GM18858 (cell line): ENCODE measurements at regions not wholly inside any gene's neighbourhood (a gene's known extent, or its start where the extent isn't known, plus 50 kb on each side); places are given as distances from the start of the nearest gene placed in this dataset.
"Not testable (repeated sequence)": the region's sequence is repeated elsewhere in the genome, so short reads cannot be mapped to it uniquely, and the experiment has no call there.

Source experiments
- ATAC-seq: cut with Tn5 transposase; IDR thresholded peaks from one replicate; pipeline ENCODE4 v1.9.1; 2021; ENCODE audit not compliant: unreplicated experiment

DNA sequence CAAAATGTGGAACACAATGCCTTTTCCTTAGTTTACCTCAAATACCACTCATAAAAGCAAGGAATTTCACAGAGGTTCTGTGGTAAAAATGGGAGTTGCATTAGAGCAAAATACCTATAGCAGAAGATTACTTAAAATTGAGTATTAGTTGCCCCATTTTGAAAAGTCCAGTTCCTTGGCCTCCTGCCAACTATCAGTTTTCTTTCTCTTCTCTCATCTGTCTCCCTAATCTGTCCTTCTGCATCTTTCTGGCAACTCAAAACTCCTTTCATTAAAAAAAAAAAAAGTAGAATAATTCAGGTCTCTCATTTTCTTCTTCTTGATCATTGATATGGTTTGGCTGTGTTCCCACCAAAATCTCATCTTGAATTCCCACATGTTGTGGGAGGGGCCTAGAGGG, 127.3 kb downstream of the ATP23 start:
- no peak for ATAC-seq

DNA sequence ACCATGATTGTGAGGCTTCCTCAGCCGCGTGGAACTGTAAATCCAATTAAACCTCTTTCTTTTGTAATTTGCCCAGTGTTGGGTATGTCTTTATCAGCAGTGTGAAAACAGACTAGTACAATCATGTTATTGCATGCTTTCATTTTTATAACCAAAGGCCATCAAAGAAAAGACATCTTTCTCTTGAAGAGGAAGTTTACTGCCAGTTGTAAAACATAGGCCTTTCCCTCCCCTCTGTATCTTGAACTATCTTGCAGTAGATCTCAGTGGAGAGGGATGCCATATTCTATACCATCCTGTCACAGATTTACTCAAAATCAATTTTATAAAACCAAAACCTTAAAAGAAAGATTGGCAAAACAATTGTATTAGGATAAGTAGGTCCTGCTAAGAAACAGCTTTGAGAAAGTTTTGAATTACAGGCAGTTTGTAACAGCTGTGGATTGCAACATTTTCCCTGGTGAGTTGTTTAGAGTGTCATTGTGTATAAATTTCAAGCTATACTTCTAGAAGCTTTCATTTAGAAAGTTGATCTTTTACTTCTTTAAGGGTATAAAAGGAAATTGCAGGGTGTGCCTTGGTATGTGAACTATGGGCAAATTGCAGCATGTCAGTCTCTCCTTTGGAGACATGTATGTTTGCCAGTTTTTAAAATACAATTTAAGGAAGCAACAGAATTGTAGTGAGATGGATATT, 128.0 kb downstream of the ATP23 start:
- no peak for ATAC-seq

GRCh38 chr12:58071994-58072393, 130.6 kb downstream of the ATP23 start:
- ATAC-seq = no peak

DNA sequence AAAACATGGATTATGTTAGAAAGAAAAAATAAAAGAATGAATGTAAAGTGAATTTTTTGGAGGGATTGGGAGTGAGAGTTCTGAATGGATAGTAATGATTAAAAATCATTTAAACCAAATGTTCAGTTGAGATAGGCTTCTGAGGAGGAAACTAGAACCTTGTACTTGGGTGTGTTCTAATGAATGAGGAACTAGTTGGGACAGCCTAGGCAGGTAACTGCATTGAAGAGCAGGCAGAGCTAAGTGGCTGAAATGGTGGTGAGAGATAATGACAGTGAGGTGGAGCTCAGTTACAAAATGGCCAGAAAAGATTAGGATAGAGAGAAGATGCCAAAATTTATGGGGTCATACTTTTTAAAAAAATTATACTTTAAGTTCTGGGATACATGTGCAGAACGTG, 132.9 kb downstream of the ATP23 start:
- ATAC-seq = no peak

- ATAC-seq = no peak
Measured at GRCh38 chr12:58079806-58080205, 138.4 kb downstream of the ATP23 start.

- no peak for ATAC-seq
Measured at GRCh38 chr12:58081488-58081887, 140.1 kb downstream of the ATP23 start.

DNA sequence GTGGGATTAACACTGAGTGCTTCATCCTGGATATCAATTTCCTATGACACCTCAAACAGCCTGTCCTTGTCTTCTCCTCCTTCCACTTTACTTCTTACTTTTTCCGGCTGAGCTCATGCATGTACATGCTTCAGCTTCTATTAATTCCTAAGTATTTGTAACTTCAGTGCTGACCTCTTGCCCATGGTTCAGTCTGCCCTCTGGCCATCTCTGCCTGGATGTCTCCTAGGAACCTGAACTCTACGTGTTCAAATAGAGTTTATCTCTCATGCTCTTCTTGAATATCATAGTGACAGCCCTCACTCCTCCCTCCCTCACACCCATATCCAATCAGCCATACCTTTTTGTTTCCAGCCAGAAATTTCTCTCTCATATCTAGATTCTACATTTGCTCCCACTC, 141.6 kb downstream of the ATP23 start:
- ATAC-seq = no peak

- no peak for ATAC-seq
Measured at GRCh38 chr12:58086006-58086405, 144.6 kb downstream of the ATP23 start.

DNA sequence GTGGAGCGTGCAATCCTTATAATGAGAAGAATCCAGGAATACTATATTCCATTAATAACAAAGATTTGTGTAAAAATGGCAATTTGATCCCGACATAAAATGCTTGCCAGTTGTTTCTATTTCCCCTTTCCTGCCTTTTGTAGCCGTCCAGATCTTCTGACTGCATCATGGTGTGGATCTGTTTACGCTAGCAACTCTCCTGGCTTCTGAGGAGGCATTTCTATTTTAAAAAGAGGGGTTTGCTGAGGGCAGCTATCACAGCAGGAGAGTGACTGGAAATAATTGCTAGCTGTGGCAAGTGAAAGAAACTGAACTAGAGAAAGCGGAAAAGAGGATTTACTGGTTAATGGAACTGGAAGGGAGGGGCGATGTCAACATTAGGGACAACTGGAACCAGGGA, 145.6 kb downstream of the ATP23 start:
- ATAC-seq = no peak

DNA sequence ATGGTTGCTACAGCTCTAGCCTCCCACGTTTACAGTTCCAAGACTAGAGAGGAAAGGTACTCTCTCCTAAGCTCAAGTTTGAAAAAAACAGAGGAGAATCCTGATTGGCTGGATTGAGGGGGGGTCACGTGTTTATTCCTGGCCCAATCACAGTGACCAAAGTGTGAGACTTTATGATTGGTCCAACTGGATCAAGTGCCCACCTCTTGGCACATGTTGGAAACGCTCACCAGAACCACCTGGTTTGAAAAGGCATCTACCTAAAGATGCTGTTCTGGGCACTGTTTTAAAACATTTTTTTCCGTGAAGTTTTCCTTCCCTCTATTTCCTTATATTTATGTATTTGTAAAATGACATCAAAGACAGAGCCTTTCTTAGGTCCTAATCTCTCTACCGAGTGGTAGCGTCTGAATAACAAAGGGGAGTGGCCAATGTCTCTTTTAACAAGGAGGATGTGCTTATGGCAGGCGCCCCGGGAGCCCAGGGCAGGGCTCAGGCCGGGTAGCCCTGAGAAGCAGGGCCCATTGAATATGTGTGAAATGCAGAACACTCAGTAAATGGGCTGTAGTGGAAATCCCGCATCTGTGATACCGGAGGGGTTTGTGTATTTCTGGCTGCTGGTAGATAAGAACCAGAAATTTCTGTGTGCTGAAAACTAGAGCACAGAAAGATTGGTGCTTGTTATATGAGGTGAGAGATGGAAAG, 146.2 kb downstream of the ATP23 start:
- ATAC-seq = no peak

GRCh38 chr12:58089588-58089987, 148.2 kb downstream of the ATP23 start:
- no peak for ATAC-seq

GRCh38 chr12:58090685-58091084, 149.3 kb downstream of the ATP23 start:
- no peak for ATAC-seq

DNA sequence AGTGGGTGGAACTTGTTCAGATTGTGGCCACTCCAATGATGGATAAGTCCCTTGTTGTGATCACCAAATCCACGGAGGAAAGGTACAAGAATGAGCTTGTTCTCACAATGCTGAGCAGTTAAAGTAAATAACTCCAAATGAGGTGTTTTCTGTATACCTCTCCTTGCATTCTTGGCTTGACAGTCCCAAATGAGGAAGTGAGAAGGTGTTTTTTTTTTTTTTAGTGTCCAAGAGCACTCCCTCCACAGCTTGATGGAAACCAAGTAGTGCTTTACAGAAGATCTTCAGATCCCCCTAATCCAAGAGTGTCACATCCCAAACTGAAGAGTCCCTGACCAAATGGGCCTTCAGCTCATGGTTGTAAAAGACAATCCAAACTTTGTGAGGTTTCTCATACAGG, 153.6 kb downstream of the ATP23 start:
- peak; percentile 56 for ATAC-seq

GRCh38 chr12:58097741-58098140, 156.4 kb downstream of the ATP23 start:
- ATAC-seq = no peak

- ATAC-seq = no peak
Measured at GRCh38 chr12:58099476-58099875, 158.1 kb downstream of the ATP23 start.

DNA sequence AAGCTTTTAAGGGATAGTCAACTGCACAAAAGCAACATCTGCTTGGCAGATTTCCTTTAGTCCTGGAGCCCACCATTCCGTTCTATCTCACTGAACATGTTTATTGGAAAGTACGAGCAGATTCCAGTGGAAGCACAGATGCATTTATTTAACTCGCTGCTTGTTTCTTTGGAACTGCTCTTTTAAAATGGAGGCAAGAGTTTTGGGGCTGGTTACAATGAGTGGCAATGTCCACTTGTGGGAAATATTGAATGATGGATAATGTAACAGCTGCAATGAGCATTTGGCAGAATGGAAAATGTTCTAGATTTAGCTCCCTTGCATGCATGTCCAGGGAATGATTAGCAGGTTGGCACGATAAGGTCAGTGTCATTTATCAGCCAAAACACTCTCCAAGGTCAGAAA, 163.0 kb downstream of the ATP23 start:
- no peak for ATAC-seq

- ATAC-seq = no peak
Measured at GRCh38 chr12:58105225-58106119, 164.1 kb downstream of the ATP23 start.

DNA sequence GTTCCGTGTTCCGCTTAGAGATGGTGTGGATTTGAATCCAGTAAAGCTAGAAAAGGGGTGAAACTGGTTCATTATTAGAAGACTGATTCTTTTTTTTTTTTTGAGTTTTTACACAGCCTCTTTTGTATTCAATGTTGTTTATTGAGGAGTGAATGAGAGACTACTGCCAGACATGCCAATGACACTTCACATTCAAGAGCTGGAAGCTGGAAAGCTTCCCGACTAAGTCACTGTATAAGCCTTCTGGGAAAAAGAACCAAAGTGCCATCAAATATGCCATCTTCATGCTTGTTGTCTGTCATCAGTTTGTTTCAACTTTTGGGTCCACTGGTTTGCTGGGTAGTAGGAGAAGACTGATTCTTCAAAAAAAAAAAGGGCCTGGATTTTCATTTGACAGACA, 164.8 kb downstream of the ATP23 start:
- ATAC-seq = no peak

- ATAC-seq = no peak
Measured at GRCh38 chr12:58117201-58117600, 175.8 kb downstream of the ATP23 start.

GRCh38 chr12:58117667-58118066, 176.3 kb downstream of the ATP23 start:
- no peak for ATAC-seq

DNA sequence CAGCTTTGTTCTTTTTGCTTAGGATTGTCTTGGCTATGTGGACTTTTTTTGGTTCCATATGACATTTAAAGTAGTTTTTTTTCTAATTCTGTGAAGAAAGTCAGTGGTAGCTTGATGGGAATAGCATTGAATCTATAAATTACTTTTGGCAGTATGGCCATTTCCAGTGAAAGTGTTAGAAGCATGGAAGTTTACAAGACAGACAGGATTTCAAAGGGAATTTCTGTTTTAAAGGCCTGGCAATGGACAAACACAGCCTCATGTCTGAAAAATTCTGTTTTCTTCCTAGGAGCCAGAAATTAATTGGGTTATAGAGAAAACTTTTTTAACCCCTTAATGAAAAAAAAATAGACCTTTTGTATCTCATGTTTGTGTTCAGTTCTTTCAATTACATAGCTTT, 184.4 kb downstream of the ATP23 start:
- not testable (repeated sequence) for ATAC-seq
